Hippocampal formation (tissue), 2 donors: ENCODE measurements at regions not wholly inside any gene's neighbourhood (a gene's known extent, or its start where the extent isn't known, plus 50 kb on each side); places are given as distances from the start of the nearest gene placed in this dataset.
"Not testable (repeated sequence)": the region's sequence is repeated elsewhere in the genome, so short reads cannot be mapped to it uniquely, and the experiment has no call there.

Experiments
- DNase-seq, 2 donors: peaks; one replicate each; lab custom pipeline; 2025; lab: John Stamatoyannopoulos, UW

GRCh38 chr6:139962654-139963347, 588.4 kb upstream of the CITED2 start:
- no peak for DNase-seq

- DNase-seq, result no peak
Measured at GRCh38 chr6:139961190-139961589, 586.7 kb upstream of the CITED2 start.

GRCh38 chr6:139960671-139961070, 586.2 kb upstream of the CITED2 start:
- no peak for DNase-seq

GRCh38 chr6:139955366-139956155, 581.1 kb upstream of the CITED2 start:
- no peak for DNase-seq

DNA sequence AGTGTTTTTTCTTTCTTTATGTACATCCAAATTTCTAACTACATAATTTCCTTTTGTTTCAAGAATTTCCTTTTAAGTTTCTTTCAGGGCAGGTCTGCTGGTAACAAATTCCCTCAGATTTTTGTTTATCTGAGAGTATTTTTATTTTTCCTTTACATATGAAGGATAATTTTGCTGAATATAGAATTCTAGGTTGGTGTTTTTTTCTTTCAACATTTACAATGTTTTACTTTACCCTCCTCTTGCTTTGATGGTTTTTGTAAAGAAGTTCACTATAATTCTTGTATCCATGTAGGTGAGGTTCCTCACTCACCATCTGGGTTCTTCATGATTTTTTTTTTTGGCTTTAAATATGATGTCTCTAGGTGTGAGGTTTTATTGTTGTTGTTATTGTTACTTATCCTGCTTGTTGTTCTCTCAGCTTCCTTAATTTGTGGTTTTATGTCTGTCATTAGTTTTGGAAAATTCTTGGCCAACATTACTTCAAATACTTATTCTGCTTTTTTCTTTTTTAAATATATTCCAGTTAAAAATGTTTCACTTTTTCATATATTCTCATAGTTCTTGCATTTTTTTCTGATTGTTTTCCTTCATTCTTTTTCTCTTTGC, 580.1 kb upstream of the CITED2 start:
- DNase-seq, result no peak

GRCh38 chr6:139953780-139954179, 579.3 kb upstream of the CITED2 start:
- not testable (repeated sequence) for DNase-seq

DNA sequence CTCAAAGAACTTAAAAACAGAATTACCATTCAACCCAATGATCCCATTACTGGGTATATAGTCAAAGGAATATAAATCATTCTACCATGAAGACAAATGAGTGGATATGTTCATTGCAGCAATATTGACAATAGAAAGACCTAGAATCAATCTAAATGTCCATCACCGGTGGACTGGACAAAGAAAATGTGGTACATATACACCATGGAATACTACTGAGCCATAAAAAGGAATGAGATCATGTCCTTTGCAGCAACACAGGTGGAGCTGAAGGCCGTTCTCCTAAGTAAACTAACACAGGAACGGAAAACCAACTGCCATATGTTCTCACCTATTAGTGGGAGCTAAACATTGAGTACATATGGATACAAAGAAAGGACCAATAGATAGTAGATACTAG, 576.7 kb upstream of the CITED2 start:
- DNase-seq, result no peak

GRCh38 chr6:139944976-139945375, 570.5 kb upstream of the CITED2 start:
- no peak for DNase-seq

DNA sequence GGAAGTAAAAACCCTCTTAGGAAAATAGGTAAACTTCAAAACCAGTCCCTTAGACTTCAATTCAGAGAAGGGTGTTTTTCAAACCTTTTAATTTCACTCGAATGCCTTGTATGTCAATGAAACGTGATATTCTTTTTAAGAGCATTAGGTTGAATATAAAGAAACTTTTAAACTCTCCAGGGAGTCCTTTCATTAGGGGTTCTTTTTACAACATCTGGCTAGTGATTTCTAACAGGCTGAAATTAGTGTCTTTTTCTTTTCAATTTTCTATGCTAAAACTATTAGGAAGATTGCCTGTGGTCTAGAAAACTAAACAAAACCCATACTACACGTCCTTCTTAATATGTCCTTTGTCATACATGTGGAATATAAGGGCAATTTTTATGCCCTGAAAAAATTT, 569.7 kb upstream of the CITED2 start:
- DNase-seq, result no peak

DNA sequence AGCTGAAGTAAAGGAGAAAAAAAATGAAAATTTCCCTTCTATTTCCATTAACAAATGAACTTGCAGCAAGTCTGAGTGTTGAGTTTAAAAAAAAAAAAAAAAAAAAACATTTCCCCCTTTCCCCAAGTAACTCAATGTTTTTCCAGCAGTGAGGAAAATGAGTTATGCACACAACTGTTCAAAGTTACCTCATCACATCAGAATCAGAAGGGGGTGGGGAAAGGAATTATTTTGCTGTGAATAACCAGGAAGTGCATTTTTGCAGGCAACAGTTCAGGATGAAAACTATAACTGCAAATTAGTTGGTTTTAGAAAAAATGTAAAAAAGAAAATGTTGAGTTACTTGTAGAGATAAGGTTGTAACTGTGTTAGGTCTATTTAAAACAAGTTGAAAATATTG, 568.9 kb upstream of the CITED2 start:
- DNase-seq, result no peak

DNA sequence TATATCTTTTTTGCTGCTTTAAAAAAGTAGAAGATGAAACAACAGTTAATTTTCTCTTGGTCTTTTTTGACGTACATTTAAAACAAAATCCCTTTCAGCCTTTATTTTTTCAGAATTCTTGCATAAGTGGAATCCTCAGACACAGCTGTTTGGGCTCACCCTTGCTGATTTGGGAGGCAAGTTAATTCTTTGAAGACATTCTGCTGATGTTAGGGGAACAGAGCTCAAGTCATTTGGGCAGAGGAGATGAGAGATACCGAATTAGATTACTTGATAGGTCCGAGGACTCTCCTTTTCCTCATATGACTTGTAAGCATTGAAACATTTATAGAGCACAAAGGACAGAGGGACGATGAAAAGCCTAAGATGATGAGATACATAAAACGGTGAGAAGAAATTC, 567.9 kb upstream of the CITED2 start:
- DNase-seq, result no peak

GRCh38 chr6:139941826-139942225, 567.4 kb upstream of the CITED2 start:
- no peak for DNase-seq

DNA sequence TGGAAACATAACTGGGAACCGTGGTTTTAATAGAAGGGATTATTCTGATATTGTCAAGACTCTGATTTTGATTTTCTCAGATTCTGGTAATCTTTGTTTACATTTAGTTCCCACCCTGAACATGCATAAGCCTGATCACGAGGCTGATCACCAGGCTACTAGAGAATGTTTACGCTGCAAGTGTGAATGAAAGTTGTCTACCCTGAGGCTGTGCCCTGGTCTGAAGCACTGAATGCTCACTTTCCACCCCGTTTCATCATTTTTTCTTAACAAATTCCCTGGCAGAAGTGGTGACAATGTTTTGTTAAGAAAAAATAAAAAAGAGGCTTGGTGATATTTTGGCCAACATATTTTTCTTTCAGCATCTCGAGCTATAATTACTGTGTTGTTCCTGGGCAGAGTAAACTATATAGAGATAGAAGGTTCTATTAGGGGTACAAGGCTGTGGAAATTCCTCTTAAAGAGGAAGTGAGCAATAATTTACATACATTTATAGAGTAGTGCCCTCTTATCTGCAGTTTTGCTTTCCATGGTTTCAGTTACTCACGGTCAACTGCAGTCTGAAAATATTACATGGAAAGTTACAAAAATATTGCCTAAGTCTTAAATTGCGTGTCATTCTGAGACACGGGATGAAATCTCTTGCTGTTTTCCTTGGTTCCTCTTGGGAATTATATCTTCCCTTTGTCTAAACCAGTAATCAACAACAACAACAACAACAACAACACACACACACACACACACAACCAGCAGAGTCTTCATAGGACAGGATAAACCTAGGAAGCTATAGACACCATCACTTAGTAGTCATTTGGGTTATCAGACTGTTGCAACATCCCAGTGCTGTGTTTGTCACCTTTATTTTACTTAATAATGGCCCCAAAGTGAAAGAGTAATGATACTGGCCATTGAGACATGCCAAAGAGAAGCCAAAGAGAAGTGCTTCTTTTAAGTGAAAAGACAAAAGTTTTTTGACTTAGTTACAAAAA, 566.6 kb upstream of the CITED2 start:
- DNase-seq, result no peak

GRCh38 chr6:139939189-139939979, 564.9 kb upstream of the CITED2 start:
- no peak for DNase-seq

DNA sequence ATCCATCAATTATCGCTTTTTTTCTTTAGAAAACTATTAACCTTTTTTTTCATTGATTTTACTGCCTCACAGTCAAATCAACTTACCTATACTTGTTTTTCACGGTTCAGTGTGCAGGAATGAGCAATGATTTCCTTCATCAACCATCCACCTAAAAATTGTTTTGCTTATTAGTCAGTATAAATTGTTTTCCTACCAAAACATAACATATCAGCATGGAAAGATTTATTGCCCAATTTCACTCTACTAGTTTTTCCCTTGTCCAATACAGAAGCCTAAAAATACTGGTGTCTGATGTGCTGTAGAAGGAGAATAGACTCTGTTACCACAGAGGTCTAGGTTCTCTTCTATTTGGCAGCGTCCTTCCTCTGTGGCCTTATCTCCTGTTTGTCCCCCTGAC, 558.2 kb upstream of the CITED2 start:
- DNase-seq, result no peak

GRCh38 chr6:139931747-139932146, 557.3 kb upstream of the CITED2 start:
- no peak for DNase-seq

GRCh38 chr6:139927742-139928305, 553.4 kb upstream of the CITED2 start:
- no peak for DNase-seq

GRCh38 chr6:139927236-139927635, 552.8 kb upstream of the CITED2 start:
- DNase-seq, result no peak

DNA sequence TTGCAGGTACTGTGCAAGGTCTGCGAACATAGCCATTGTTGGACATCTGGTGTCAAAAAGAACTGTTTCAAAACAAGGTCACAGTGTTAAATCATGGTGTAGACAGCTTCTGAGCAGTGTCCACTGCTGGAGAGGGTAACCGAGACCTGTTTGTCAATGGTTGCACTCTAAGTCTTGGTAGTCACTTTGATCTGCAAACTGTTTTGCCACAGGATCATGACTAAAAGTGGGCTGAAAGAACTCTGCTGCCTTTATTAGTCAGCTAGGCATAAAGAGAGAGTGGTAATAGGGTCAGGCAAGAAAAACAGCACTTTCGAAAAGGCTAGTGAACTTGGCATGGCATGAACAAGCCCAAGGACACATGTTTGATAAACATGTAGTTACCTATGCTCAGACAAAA, 552.3 kb upstream of the CITED2 start:
- DNase-seq, result no peak

DNA sequence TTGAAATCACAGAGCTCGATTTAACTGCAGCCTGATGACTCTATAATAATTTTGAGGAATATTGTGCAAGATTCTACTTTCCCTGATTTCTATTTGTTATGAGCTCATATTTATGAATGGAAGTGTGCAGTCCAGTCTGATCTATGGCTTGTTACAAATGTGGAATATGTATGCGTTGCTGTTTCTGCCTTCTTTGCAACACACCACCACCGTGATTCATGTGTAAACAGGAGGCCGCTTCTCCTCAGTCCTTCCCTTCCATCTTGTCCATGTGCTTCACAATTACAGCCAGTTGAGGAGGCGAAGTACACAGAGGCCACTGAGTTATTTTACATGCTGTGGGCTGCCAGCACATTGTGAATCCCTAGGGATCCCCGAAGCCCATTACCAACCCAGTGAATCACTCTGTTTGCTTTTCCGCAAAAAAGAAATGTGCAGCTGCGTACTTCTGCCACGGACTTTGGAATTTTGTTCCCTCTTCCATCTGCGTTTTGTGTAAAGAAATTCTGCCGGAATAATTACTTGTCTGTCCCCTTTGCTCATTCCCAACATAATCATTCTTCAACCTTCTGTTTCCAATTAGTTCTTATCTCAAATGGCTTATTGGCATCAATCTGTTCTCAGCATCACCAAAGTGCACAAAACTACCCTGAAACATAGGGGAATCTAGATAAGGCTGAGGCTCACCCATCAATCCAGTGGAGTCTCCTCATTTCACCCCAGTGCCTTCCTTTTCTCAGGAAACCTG, 551.6 kb upstream of the CITED2 start:
- no peak for DNase-seq
